Thymus (tissue), 11 donors: ENCODE measurements at regions not wholly inside any gene's neighbourhood (a gene's known extent, or its start where the extent isn't known, plus 50 kb on each side); places are given as distances from the start of the nearest gene placed in this dataset.

ENCODE experiments used
- DNase-seq, 9 donors: peaks; one replicate each; pipeline ENCODE4 v3.0.0-alpha.2; 2013; ENCODE audit warnings: low spot score in 9 of 9, low read depth in 6 of 9, missing footprints in 1 of 9
- H3K27ac ChIP-seq, 2 donors: one replicate each; pipeline ENCODE4 v1.5.1; 2013; ENCODE audit warnings: control low read depth in 1 of 2, low read depth in 1 of 2, low read length in 1 of 2, mild to moderate bottlenecking in 1 of 2, moderate library complexity in 1 of 2
- H3K27me3 ChIP-seq, 2 donors: one replicate each; pipeline ENCODE4 v1.5.1; 2013; ENCODE audit warnings: low read length in 1 of 2; ENCODE audit not compliant: control insufficient read depth in 2 of 2, insufficient read depth in 1 of 2
- H3K36me3 ChIP-seq, 2 donors: one replicate each; pipeline ENCODE4 v1.5.1; 2013; ENCODE audit warnings: low read length in 1 of 2, mild to moderate bottlenecking in 1 of 2, moderate library complexity in 1 of 2; ENCODE audit not compliant: control insufficient read depth in 2 of 2, insufficient read depth in 2 of 2
- H3K4me1 ChIP-seq, 2 donors: one replicate each; pipeline ENCODE4 v1.5.1; 2013; ENCODE audit warnings: low read length in 2 of 2; ENCODE audit not compliant: control insufficient read depth in 2 of 2, insufficient read depth in 2 of 2
- H3K4me3 ChIP-seq, 2 donors: one replicate each; pipeline ENCODE4 v1.5.1; 2013; ENCODE audit warnings: low read length in 2 of 2, control low read depth in 1 of 2, mild to moderate bottlenecking in 1 of 2
- H3K9me3 ChIP-seq, 2 donors: one replicate each; pipeline ENCODE4 v1.5.1; 2013; ENCODE audit warnings: low read length in 1 of 2, mild to moderate bottlenecking in 1 of 2; ENCODE audit not compliant: control insufficient read depth in 2 of 2, insufficient read depth in 1 of 2
- whole genome bisulfite sequencing: extraction: QIAGEN DNeasy Blood & Tissue Kit; methylation state at CpG from one replicate; pipeline ENCODE4 v1.1.7; 2013; 5-methylcytosine and 5-hydroxymethylcytosine counted together
- donor health status: healthy.

- Histone ChIP-seq H3K4me1 (no peaks in the 10 kb centered on the region), H3K27me3 (no peaks in the 10 kb centered on the region), H3K27ac (no peak overlapping the region), H3K36me3 (no peaks in the 10 kb centered on the region), H3K9me3 (no peaks in the 10 kb centered on the region), H3K4me3 (no peak overlapping the region)
- DNase-seq = no peak
- WGBS = 94% methylated on average over 5 of the region's 5 CpGs
These were observed 98.0 kb downstream of the GMNC start for GRCh38 chr3:190764231-190765134.

GRCh38 chr3:190762801-190763200 is 99.7 kb downstream of the GMNC start:
- peak overlapping the region in 1 of 2 donors; percentile 36 for H3K27ac ChIP-seq
- 92% methylated on average over 2 of the region's 2 CpGs for WGBS
- H3K4me3 ChIP-seq = no peak overlapping the region
- H3K27me3 ChIP-seq = no peaks in the 10 kb centered on the region
- no peak for DNase-seq
- no peaks in the 10 kb centered on the region for H3K36me3 ChIP-seq
- H3K9me3 ChIP-seq = no peaks in the 10 kb centered on the region
- H3K4me1 ChIP-seq = no peaks in the 10 kb centered on the region

GRCh38 chr3:190747571-190747970 is 114.9 kb downstream of the GMNC start:
- Histone ChIP-seq H3K27me3 (no peaks in the 10 kb centered on the region), H3K27ac (no peak overlapping the region), H3K36me3 (no peaks in the 10 kb centered on the region), H3K9me3 (no peaks in the 10 kb centered on the region), H3K4me3 (no peak overlapping the region), H3K4me1 (no peaks in the 10 kb centered on the region)
- WGBS = 81% methylated on average over 1 of the region's 1 CpG
- no peak for DNase-seq

GRCh38 chr3:190746986-190747385 is 115.5 kb downstream of the GMNC start:
- Histone ChIP-seq H3K27me3 (no peaks in the 10 kb centered on the region), H3K9me3 (no peaks in the 10 kb centered on the region), H3K4me1 (no peaks in the 10 kb centered on the region), H3K36me3 (no peaks in the 10 kb centered on the region), H3K27ac (no peak overlapping the region), H3K4me3 (no peak overlapping the region)
- no peak for DNase-seq
- WGBS = 87% methylated on average over 2 of the region's 2 CpGs

GRCh38 chr3:190746531-190746930 is 116.0 kb downstream of the GMNC start:
- DNase-seq = no peak
- Histone ChIP-seq H3K4me1 (no peaks in the 10 kb centered on the region), H3K36me3 (no peaks in the 10 kb centered on the region), H3K27ac (peak overlapping the region; percentile 25 to 42), H3K9me3 (no peaks in the 10 kb centered on the region), H3K4me3 (no peak overlapping the region), H3K27me3 (no peaks in the 10 kb centered on the region)
- 91% methylated on average over 3 of the region's 3 CpGs for whole genome bisulfite sequencing

GRCh38 chr3:190741788-190742187 is 120.7 kb downstream of the GMNC start:
- Histone ChIP-seq H3K4me1 (no peaks in the 10 kb centered on the region), H3K27ac (no peak overlapping the region), H3K9me3 (no peaks in the 10 kb centered on the region), H3K27me3 (no peaks in the 10 kb centered on the region), H3K4me3 (no peak overlapping the region), H3K36me3 (no peaks in the 10 kb centered on the region)
- no peak for DNase-seq
- 91% methylated on average over 1 of the region's 1 CpG for WGBS

- 91% methylated on average over 5 of the region's 5 CpGs for WGBS
These were observed 122.8 kb downstream of the GMNC start for GRCh38 chr3:190739641-190740185.

GRCh38 chr3:190738636-190739155 is 123.8 kb downstream of the GMNC start:
- Histone ChIP-seq H3K27me3 (no peaks in the 10 kb centered on the region), H3K27ac (no peak overlapping the region), H3K36me3 (no peaks in the 10 kb centered on the region), H3K9me3 (no peaks in the 10 kb centered on the region), H3K4me3 (no peak overlapping the region), H3K4me1 (no peaks in the 10 kb centered on the region)
- DNase-seq = no peak
- WGBS = 92% methylated on average over 2 of the region's 2 CpGs

More at GRCh38 chr3:190739641-190740185, 122.8 kb downstream of the GMNC start:
- H3K4me1 ChIP-seq = no peaks in the 10 kb centered on the region
- H3K9me3 ChIP-seq = no peaks in the 10 kb centered on the region
- DNase-seq = no peak
- no peak overlapping the region for H3K27ac ChIP-seq
- H3K4me3 ChIP-seq = no peak overlapping the region
- no peaks in the 10 kb centered on the region for H3K27me3 ChIP-seq
- no peaks in the 10 kb centered on the region for H3K36me3 ChIP-seq

- Histone ChIP-seq H3K4me1 (no peaks in the 10 kb centered on the region), H3K9me3 (no peaks in the 10 kb centered on the region), H3K27me3 (no peaks in the 10 kb centered on the region), H3K4me3 (no peak overlapping the region), H3K36me3 (no peaks in the 10 kb centered on the region), H3K27ac (no peak overlapping the region)
- 96% methylated on average over 4 of the region's 4 CpGs for WGBS
- DNase-seq = no peak
These were observed 125.0 kb downstream of the GMNC start for GRCh38 chr3:190737446-190737845.
